ENCODE measurements at regions not wholly inside any gene's neighbourhood (a gene's known extent, or its start where the extent isn't known, plus 50 kb on each side); places are given as distances from the start of the nearest gene placed in this dataset.

GRCh38 chr2:172227719-172228118, 125.0 kb upstream of the DLX2 start:
- intact Hi-C loops (cut with DNase I), result no loop called here
- DNase-seq (ENCODE audit: low spot score), result no peak

GRCh38 chr2:172228177-172228808, 125.6 kb upstream of the DLX2 start:
- no peak for DNase-seq (ENCODE audit: low spot score)
- intact Hi-C loops (cut with DNase I), result no loop called here

GRCh38 chr2:172229125-172229524, 126.4 kb upstream of the DLX2 start:
- DNase-seq (ENCODE audit: low spot score), result no peak
- intact Hi-C loops (cut with DNase I), result no loop called here

DNA sequence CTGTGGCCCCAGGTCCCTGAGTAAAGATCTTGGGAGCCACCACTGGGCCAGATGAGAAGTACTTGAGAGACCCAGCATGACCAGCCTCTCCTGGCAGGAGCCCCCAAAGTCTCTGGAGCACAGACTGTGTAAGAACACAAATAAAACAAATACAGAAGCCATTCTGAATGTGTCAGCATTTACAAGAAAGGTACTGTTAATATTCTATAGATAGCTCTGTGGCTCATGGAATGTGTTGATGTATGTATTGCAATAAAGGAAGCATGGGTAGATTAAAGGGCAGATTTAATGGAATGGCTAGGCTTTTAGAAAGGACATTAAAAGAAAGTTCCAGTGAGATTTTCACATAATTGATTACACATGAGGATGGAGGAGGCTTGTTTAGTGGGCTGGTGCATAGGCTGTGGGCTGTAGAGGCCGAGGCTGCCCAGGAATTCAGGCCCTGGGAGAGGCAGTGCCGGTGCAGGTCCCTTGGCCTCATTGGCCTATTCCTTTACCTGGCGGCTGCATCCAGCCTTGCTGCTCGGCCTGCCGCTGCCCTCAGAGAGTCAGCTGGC, 127.7 kb upstream of the DLX2 start:
- no peak for DNase-seq (ENCODE audit: low spot score)
- intact Hi-C loops (cut with DNase I), result no loop called here

DNA sequence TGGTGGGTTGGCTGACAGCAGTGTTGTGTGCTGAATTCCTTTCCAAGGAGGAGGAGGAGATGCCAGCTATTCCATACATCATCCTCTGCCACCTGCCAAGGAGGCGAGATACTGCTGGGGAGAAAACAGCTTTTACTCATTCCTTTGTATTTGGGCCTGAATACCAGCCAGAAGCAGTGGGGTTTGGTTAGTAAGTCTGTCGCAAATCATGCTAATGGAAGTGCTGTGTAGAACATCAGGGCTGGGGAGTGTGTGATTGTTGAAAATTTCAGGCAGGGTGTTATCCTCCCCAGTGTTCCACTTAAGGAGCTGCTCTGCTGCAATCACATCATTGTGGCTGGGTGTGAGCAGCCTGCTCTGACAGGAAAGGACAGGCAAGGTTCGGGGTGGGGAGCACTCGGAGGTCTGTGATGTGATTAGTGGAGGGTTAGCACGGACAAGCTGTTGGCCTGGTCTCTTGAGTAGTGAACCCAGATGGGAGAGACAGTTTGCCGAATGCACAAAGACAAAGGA, 128.2 kb upstream of the DLX2 start:
- no peak for DNase-seq (ENCODE audit: low spot score)
- intact Hi-C loops (cut with DNase I), result no loop called here

GRCh38 chr2:172231508-172231907, 128.8 kb upstream of the DLX2 start:
- no peak for DNase-seq (ENCODE audit: low spot score)
- intact Hi-C loops (cut with DNase I), result no loop called here

DNA sequence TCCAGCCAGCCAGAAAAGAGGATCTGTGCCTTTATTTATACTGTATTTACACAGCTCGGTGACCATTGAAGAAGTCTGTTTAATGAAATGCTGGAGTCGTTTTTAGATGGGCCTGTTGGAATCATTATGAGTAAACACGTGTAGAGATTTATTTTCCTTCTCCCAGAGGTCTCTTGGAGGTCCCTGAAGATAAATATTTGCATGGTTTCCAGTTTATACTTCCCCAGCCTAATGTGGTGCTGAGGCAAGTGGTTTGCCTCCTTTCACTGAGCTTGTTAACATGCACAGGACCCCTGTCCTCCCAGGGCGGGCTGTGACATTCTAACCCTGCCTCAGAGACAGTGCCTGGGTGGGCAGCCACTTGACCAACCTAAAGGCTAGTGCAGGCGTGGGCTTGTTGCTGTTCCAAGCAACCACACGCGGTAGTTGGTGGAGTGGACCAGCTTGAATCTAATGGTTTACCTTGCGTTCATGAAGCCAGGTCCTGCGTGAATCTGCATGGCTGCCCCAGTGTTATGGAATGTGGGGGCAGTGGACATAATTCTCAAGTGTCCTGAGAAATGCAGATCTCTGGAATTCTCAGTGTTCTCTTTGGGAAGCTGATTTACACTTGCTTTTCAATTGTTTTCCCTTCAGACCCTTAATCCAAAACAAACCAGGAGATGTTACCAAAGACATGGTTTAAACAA, 130.2 kb upstream of the DLX2 start:
- DNase-seq (ENCODE audit: low spot score), result no peak
- intact Hi-C loops (cut with DNase I), result no loop called here

GRCh38 chr2:172233987-172234715, 131.5 kb upstream of the DLX2 start:
- DNase-seq (ENCODE audit: low spot score), result no peak
- intact Hi-C loops (cut with DNase I), result loop anchor here in 1 of 2 donors (1.0 kb wide), 1 partner anchor 61 kb away; no protein-coding TSS in a partner anchor

GRCh38 chr2:172234716-172235691, 132.3 kb upstream of the DLX2 start:
- no peak for DNase-seq (ENCODE audit: low spot score)
- intact Hi-C loops (cut with DNase I), result loop anchor here in 1 of 2 donors (1.0 kb wide), 1 partner anchor 62 kb away; no protein-coding TSS in a partner anchor

DNA sequence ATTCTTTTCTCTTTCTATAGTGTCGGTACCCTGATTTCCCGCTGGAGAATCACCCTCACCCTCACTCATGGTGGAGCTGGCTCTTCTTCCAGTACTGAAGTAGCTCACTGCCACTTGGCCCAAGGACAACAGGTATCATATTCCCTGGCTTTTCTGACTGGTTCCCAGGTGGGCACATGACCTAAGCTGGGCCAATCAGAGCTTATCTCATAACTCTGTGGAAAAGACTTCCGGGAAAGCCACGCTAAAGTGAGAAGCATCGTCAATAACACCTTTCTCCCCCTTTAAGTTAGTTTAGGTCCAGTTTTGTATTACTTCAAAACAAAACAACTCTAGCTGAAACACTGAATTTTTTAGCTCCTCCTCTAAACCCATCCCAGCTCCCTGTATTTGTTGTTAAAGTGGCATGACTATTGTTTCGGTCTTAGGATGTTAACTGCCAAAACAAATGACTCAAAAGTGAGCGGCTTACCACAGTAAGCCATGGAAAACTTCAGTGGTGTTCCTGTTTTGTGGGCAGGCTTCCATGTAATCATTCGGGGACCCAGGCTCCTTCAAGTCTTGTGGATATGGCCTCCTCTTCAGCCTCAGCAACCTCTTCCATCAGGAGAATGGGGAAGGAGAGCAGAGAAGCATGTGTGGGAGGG, 137.4 kb upstream of the DLX2 start:
- intact Hi-C loops (cut with DNase I), result no loop called here
- DNase-seq (ENCODE audit: low spot score), result no peak

GRCh38 chr2:172241222-172241621, 138.5 kb upstream of the DLX2 start:
- no peak for DNase-seq (ENCODE audit: low spot score)
- intact Hi-C loops (cut with DNase I), result no loop called here

- intact Hi-C loops (cut with DNase I), result no loop called here
- DNase-seq (ENCODE audit: low spot score), result no peak
These were observed 139.8 kb upstream of the DLX2 start for GRCh38 chr2:172242471-172242870.

GRCh38 chr2:172242961-172243360, 140.3 kb upstream of the DLX2 start:
- intact Hi-C loops (cut with DNase I), result no loop called here
- no peak for DNase-seq (ENCODE audit: low spot score)

- no peak for DNase-seq (ENCODE audit: low spot score)
- intact Hi-C loops (cut with DNase I), result no loop called here
These were observed 141.9 kb upstream of the DLX2 start for GRCh38 chr2:172244419-172245130.

DNA sequence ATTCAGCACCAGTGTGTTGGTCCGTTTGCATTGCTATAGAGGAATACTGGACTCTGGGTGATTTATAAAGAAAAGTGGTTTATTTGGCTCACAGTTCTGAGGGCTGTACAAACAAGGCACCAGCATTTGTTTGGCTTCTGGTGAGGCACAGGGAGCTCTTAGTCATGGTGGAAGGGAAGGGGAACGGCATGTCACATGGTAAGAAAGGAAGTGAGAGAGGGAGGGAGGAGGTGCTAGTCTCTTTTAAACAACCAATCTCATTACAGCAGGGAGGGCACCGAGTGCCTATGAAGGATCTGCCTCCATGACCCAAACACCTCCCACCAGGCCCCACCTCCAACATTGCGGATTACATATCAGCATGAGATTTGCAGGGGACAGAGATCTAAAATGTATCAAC, 143.9 kb upstream of the DLX2 start:
- intact Hi-C loops (cut with DNase I), result no loop called here
- no peak for DNase-seq (ENCODE audit: low spot score)

GRCh38 chr2:172247203-172247602, 144.5 kb upstream of the DLX2 start:
- DNase-seq (ENCODE audit: low spot score), result no peak
- intact Hi-C loops (cut with DNase I), result no loop called here

- no peak for DNase-seq (ENCODE audit: low spot score)
- intact Hi-C loops (cut with DNase I), result no loop called here
These were observed 145.7 kb upstream of the DLX2 start for GRCh38 chr2:172248381-172248780.

DNA sequence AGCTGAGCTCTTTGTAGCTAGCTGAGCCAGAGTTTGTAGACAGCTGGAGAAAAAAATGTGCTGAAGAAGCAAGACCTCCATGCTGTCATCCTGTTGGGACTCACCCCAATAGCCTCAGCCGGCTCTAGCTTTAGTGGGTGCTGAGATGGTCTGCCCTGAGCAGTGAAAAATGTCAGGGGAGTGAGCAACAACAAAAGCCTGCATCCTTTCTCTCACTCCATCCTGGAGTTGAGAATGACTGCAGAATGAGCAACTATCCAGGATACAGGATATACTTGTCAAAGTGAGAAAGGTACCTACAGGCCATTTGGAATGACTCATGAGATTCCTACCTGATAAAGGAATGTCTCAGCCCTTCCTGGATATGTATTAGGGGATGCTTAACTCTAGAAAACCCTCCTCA, 146.1 kb upstream of the DLX2 start:
- intact Hi-C loops (cut with DNase I), result no loop called here
- DNase-seq (ENCODE audit: low spot score), result no peak
